ENCODE measurements at regions not wholly inside any gene's neighbourhood (a gene's known extent, or its start where the extent isn't known, plus 50 kb on each side); places are given as distances from the start of the nearest gene placed in this dataset.

DNA sequence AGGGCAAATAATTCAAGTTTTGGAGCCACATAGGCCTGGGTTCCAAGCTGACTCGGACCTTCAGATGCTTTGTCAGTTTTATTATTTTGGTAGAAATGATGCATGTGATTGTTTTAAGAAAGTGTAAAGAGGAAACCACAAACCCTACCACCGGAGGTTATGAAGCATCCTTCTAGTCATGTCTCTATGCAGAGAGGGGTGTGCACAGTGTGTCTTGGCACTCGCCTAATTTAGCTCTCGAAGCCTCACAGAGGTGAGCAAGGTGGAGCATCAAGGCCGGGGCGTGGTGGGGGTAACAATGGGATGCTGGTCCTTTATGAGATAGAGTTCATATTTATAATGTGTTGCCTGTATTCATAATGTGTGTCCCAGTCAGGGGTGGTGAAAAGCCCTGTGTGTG is 63.7 kb upstream of the SMAD6 start:
- DNase-seq (ENCODE audit: insufficient read length, low spot score) (no peak), FAIRE-seq (no peak)

DNA sequence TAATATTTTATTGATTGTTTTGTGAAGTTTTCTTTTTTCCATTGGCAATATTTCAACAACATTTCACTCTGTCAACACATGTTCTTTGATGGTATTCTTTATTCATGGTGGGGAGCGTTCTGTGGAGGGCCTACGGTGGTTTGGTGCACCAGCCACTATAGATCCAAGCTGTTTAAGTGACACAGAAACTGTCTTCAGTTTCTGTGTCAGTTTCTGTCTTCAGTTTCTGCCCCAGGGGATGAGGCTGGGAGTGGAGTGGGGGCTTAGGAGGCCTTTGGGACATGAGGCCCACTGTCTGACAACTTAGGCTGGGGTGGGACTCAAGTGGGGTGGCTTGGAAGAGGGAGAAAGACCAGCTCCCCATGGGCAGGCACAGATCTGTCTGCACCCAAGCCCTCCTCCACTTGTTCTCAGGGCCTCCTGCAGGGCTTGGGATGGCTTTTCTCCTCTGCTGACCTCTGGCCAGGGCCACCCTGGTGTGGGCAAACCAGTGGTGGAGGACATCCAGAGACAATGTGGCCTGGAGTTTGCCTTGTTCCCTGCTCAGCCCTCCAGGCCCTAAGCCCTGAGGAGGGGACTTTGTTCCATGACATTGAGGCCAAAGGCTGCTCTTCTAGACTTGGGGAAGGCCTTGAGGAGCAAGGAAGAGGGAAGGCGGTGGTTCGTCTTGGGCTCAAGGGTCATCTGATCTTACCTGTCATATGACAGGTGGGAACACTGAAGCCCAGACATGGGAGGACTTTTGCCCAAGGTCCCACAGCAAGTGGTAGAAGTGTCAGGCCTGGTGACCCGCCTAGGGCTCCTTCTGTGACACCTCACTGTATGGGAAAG is 60.3 kb upstream of the SMAD6 start:
- TF ChIP-seq, protein P1, sequence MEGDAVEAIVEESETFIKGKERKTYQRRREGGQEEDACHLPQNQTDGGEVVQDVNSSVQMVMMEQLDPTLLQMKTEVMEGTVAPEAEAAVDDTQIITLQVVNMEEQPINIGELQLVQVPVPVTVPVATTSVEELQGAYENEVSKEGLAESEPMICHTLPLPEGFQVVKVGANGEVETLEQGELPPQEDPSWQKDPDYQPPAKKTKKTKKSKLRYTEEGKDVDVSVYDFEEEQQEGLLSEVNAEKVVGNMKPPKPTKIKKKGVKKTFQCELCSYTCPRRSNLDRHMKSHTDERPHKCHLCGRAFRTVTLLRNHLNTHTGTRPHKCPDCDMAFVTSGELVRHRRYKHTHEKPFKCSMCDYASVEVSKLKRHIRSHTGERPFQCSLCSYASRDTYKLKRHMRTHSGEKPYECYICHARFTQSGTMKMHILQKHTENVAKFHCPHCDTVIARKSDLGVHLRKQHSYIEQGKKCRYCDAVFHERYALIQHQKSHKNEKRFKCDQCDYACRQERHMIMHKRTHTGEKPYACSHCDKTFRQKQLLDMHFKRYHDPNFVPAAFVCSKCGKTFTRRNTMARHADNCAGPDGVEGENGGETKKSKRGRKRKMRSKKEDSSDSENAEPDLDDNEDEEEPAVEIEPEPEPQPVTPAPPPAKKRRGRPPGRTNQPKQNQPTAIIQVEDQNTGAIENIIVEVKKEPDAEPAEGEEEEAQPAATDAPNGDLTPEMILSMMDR (IDR thresholded peaks at IDR 0.05; ENCODE audit: insufficient read depth, missing control alignments) = no peak
- FAIRE-seq (no peak), DNase-seq (ENCODE audit: insufficient read length, low spot score) (no peak)

More for the DNA sequence above, 63.7 kb upstream of the SMAD6 start:
- TF ChIP-seq, protein P1 (IDR thresholded peaks at IDR 0.05; ENCODE audit: insufficient read depth, missing control alignments) = no peak

DNA sequence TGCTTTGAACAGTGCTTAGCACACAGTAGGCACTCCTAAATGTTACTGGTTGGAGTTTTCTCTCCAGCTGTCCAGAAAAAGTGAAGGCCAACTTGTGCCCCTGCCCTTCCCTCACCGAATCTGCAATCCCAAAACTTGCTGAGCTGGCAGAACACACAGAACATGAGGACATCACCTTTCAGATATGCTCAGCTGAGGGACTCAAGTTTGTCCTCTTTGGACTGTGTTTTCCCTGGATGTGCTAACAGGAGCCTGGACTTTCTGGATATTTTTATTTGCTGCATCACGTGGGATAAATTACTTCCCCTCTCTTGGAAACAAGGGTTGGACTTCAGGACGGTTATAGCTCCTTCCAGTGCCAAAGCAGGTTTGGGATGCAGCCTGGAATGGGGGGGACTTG is 59.5 kb upstream of the SMAD6 start:
- TF ChIP-seq, protein P1 (IDR thresholded peaks at IDR 0.05; ENCODE audit: insufficient read depth, missing control alignments) = no peak
- no peak for FAIRE-seq
- DNase-seq (ENCODE audit: insufficient read length, low spot score) = no peak

DNA sequence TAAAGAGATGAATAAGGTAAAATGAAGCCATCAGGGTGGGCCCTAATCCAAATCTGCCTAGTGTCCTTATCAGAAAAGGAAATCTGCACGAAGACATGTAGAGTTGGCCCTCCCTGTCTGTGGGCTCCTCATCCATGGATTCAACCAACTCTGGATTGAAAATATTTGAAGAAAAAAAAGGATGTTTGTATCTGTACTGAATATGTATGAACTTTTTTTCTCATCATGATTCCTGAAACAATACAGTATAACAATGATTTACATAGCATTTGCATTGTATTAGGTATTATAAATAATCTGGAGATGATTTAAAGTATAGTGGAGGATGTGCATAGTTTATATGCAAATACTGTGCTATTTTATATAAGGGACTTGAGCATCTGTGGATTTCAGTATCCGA is 59.0 kb upstream of the SMAD6 start:
- TF ChIP-seq, protein P1 (IDR thresholded peaks at IDR 0.05; ENCODE audit: insufficient read depth, missing control alignments) = no peak
- no peak for FAIRE-seq

DNA sequence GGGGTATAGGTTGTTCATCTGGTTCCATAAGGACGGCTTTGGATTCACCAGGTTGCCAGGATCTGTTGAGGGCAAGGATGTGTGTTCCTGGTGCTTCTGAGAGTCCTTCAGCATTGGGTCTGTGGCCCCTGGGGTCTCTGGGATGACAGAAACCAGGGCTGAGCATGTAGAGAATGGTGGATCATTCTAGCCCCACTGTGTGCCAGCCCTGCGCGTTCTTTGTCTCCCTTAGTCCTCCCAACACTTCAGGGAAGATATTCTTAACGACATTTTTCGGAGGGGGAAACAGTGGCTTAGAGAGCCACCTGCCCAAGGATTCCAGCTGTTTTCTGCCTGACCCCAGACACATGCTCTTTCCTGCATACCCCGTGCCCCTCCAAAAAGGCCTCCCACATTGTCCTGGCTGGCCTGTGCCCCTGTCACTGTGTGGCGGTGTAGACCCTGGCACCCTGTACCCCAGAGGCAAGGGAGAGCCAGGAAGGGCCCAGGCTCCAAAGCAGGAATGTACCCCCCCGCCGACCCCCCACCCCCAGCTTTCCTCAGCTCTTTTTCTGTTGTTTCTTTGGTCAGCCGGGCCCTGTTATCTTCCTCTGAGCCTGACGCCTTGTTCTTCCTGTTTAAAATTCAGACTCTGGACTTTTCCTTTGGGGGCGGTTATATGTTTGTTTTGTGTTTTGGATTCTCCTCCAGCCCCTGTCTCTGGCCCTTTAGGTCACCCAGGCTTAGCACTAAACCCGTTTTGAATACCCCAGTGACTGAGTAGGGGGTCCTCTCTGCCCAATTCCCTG is 57.8 kb upstream of the SMAD6 start:
- DNase-seq (ENCODE audit: insufficient read length, low spot score) (no peak), FAIRE-seq (no peak)
- TF ChIP-seq, protein P1 (IDR thresholded peaks at IDR 0.05; ENCODE audit: insufficient read depth, missing control alignments) = no peak

More for the DNA sequence above, 59.0 kb upstream of the SMAD6 start:
- no peak for DNase-seq (ENCODE audit: insufficient read length, low spot score)

DNA sequence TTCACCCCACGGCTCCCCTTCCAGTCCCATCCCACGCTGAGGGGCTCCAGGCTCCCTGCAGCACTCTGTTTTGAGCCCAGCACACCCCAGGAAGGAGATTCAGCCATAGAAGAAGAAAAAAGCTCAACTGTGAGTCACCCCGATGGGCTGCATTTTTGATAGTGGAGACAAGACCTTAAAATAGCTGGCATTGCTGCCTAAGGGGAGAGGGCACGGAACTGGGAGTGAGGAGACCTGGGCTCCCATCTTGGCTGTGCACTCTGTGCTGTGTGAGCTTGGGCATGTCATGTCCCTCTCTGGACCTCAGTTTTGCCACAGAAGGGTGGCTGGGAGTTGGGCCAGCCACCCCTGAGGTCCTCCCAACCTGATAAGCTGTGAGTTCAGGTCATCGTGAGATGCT is 57.2 kb upstream of the SMAD6 start:
- FAIRE-seq (no peak), DNase-seq (ENCODE audit: insufficient read length, low spot score) (no peak)
- TF ChIP-seq, protein P1 (IDR thresholded peaks at IDR 0.05; ENCODE audit: insufficient read depth, missing control alignments) = no peak

Measured in D721Med (cell line).